Endodermal cell (in vitro differentiated cells): ENCODE measurements at regions not wholly inside any gene's neighbourhood (a gene's known extent, or its start where the extent isn't known, plus 50 kb on each side); places are given as distances from the start of the nearest gene placed in this dataset.

ENCODE experiments used
- DNase-seq: peaks from one replicate; pipeline ENCODE4 v3.0.0-alpha.2; 2017
- H3K27ac ChIP-seq: 2 replicates; pipeline ENCODE4 v1.5.1; 2013; ENCODE audit warnings: mild to moderate bottlenecking, low read depth, low read length, moderate library complexity
- H3K27me3 ChIP-seq: 2 replicates; pipeline ENCODE4 v1.6.1; 2013; ENCODE audit warnings: mild to moderate bottlenecking, low read length, moderate library complexity; ENCODE audit not compliant: insufficient read depth, control insufficient read depth, poor library complexity, severe bottlenecking
- H3K36me3 ChIP-seq: 2 replicates; pipeline ENCODE4 v1.7.0; 2013; ENCODE audit warnings: mild to moderate bottlenecking, low read length, moderate library complexity; ENCODE audit not compliant: control insufficient read depth, insufficient read depth
- H3K4me1 ChIP-seq: one replicate; pipeline ENCODE4 v1.7.0; 2013; ENCODE audit warnings: low read length; ENCODE audit not compliant: control insufficient read depth, insufficient read depth
- H3K4me3 ChIP-seq: 2 replicates; pipeline ENCODE4 v1.5.1; 2013; ENCODE audit warnings: mild to moderate bottlenecking, low read length, moderate library complexity
- H3K9ac ChIP-seq: 2 replicates; pipeline ENCODE4 v1.6.1; 2013; ENCODE audit warnings: mild to moderate bottlenecking, low read length, moderate library complexity; ENCODE audit not compliant: poor library complexity, severe bottlenecking; ENCODE audit errors: extremely low read depth
- H3K9me3 ChIP-seq: 2 replicates; pipeline ENCODE4 v1.6.1; 2013; ENCODE audit warnings: mild to moderate bottlenecking, low read length, moderate library complexity; ENCODE audit not compliant: control insufficient read depth
- H3K27ac Mint-ChIP-seq: 2 replicates; pipeline ENCODE4 v1.8.0; 2020; ENCODE audit warnings: mixed read lengths
- H3K27me3 Mint-ChIP-seq: 2 replicates; pipeline ENCODE4 v1.8.0; 2021; ENCODE audit warnings: mild to moderate bottlenecking, mixed read lengths; ENCODE audit not compliant: insufficient read depth
- H3K36me3 Mint-ChIP-seq: 2 replicates; pipeline ENCODE4 v1.8.0; 2020; ENCODE audit warnings: low read depth, mixed read lengths
- H3K4me1 Mint-ChIP-seq: 2 replicates; pipeline ENCODE4 v1.8.0; 2020; ENCODE audit warnings: mixed read lengths
- H3K4me3 Mint-ChIP-seq: 2 replicates; pipeline ENCODE4 v1.8.0; 2020; ENCODE audit warnings: mild to moderate bottlenecking, moderate library complexity, mixed read lengths
- H3K9me3 Mint-ChIP-seq: 2 replicates; pipeline ENCODE4 v1.8.0; 2020; ENCODE audit warnings: mild to moderate bottlenecking, mixed read lengths
- CTCF ChIP-seq: fragments of 200-600 bp; sonication (generic); conservative IDR thresholded peaks from 2 replicates; pipeline ENCODE4 v1.5.0; 2021; ENCODE audit warnings: antibody characterized with exemption, mild to moderate bottlenecking
- WGBS, 2 experiments: methylation state at CpG; one replicate each; pipeline versions ENCODE4 v1.1.5 to v1.1.7; 2013; ENCODE audit warnings: missing lambda C conversion rate in 2 of 2, mixed read lengths in 1 of 2; ENCODE audit not compliant: insufficient coverage in 1 of 2, insufficient read length in 1 of 2; 5-methylcytosine and 5-hydroxymethylcytosine counted together

GRCh38 chr12:61896436-61896835 is 363.8 kb upstream of the USP15 start:
- Histone ChIP-seq H3K27me3 (no peaks in the 10 kb centered on the region), H3K4me1 (no peaks in the 10 kb centered on the region), H3K27ac (no peak overlapping the region), H3K4me3 (no peak overlapping the region), H3K9ac (no peak overlapping the region), H3K36me3 (no peaks in the 10 kb centered on the region), H3K9me3 (peaks cover 19% of the 10 kb centered on the region)
- no peak for TF ChIP-seq CTCF
- H3K4me3 Mint-ChIP-seq, result no peak overlapping the region
- H3K27me3 Mint-ChIP-seq, result no peaks in the 10 kb centered on the region
- H3K27ac Mint-ChIP-seq, result no peak overlapping the region
- no peak for DNase-seq
- peaks cover 4% of the 10 kb centered on the region for H3K36me3 Mint-ChIP-seq
- peaks cover 25% of the 10 kb centered on the region for H3K9me3 Mint-ChIP-seq
- H3K4me1 Mint-ChIP-seq, result no peaks in the 10 kb centered on the region

DNA sequence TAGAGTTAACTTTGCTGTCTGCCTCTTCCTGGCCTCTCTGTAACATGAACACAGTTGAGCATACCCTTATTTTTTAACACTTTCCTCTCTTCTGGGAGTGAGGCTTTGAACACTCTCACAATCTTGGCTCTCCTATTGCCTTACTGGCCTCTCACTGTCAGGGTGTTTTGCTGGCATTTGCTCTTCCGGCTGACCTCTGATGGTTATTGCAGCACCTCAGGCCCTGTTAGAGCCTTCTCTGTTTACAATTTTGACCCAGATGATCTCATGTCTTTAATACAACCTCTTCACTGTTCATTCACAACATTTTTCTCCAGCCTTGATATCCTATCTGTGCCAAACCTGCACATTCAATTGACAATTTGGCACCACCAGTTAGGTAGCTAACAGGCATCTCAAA is 357.8 kb upstream of the USP15 start:
- no peaks in the 10 kb centered on the region for H3K27me3 ChIP-seq
- peaks cover 19% of the 10 kb centered on the region for H3K9me3 ChIP-seq
- no peaks in the 10 kb centered on the region for H3K4me1 Mint-ChIP-seq
- H3K9ac ChIP-seq, result no peak overlapping the region
- no peak for DNase-seq
- H3K36me3 Mint-ChIP-seq, result peaks cover 6% of the 10 kb centered on the region
- H3K36me3 ChIP-seq, result no peaks in the 10 kb centered on the region
- no peak overlapping the region for H3K4me3 ChIP-seq
- 95 to 100% methylated on average over 1 of the region's 1 CpG for WGBS, 2 experiments
- no peak overlapping the region for H3K27ac Mint-ChIP-seq
- no peak overlapping the region for H3K27ac ChIP-seq
- TF ChIP-seq CTCF, result no peak
- H3K4me3 Mint-ChIP-seq, result no peak overlapping the region
- no peaks in the 10 kb centered on the region for H3K4me1 ChIP-seq
- no peaks in the 10 kb centered on the region for H3K27me3 Mint-ChIP-seq
- peaks cover 25% of the 10 kb centered on the region for H3K9me3 Mint-ChIP-seq

GRCh38 chr12:61911113-61911512 is 349.1 kb upstream of the USP15 start:
- Mint-ChIP-seq H3K4me3 (no peak overlapping the region), H3K27ac (no peak overlapping the region), H3K9me3 (peaks cover 11% of the 10 kb centered on the region), H3K4me1 (no peaks in the 10 kb centered on the region), H3K27me3 (no peaks in the 10 kb centered on the region), H3K36me3 (peaks cover 2% of the 10 kb centered on the region)
- DNase-seq, result no peak
- WGBS, 2 experiments, result 54 to 70% methylated on average over 2 of the region's 2 CpGs
- Histone ChIP-seq H3K4me1 (no peaks in the 10 kb centered on the region), H3K36me3 (no peaks in the 10 kb centered on the region), H3K27me3 (no peaks in the 10 kb centered on the region), H3K4me3 (no peak overlapping the region), H3K9me3 (no peaks in the 10 kb centered on the region), H3K27ac (no peak overlapping the region), H3K9ac (no peak overlapping the region)
- TF ChIP-seq CTCF, result no peak
